A549 (cell line): ENCODE measurements at regions not wholly inside any gene's neighbourhood (a gene's known extent, or its start where the extent isn't known, plus 50 kb on each side); places are given as distances from the start of the nearest gene placed in this dataset.

Experiments used
- BHLHE40 ChIP-seq: IDR thresholded peaks from 2 replicates; pipeline ENCODE4 v1.6.1; 2012; ENCODE audit warnings: low read depth, low read length, inconsistent platforms
- SMC3 ChIP-seq: fragments of >200 bp; sonication (Bioruptor Twin); formaldehyde crosslinking; IDR thresholded peaks from 3 replicates; pipeline ENCODE4 v1.6.1; 2018; ENCODE audit warnings: inconsistent platforms
- TF ChIP-seq, protein P1 (sequence below): fragments of 450-650 bp; IDR thresholded peaks from 2 replicates; pipeline ENCODE4 v1.6.1; 2014; ENCODE audit warnings: antibody characterized with exemption
- TF ChIP-seq, protein P2 (sequence below): IDR thresholded peaks from 2 replicates; pipeline ENCODE4 v1.6.1; 2012
- TF ChIP-seq, protein P3 (sequence below): fragments of >200 bp; sonication (Bioruptor Twin); formaldehyde crosslinking; IDR thresholded peaks from 3 replicates; pipeline ENCODE4 v1.5.1; 2016

DNA sequence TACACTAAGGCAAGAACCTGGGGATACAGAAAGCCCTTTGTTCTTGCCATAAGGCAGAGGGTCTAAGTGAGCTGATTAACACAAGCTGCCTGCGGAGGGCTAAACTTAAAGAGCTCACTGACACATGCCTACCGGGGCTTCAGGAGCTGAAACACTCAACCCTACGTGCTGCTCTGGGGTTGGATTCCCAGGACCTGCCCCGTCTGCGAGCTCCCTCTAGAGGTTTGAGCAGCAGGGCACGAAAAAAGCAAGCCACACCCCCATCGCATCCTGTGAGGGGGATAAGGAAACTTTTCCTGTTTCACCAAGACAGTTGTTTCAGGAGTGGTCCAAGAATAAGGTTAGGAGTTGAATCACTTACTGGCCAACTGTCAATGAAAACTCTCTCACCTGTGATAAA is 562.1 kb downstream of the TMX3 start:
- TF ChIP-seq, protein P1, sequence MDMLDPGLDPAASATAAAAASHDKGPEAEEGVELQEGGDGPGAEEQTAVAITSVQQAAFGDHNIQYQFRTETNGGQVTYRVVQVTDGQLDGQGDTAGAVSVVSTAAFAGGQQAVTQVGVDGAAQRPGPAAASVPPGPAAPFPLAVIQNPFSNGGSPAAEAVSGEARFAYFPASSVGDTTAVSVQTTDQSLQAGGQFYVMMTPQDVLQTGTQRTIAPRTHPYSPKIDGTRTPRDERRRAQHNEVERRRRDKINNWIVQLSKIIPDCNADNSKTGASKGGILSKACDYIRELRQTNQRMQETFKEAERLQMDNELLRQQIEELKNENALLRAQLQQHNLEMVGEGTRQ, result no peak
- TF ChIP-seq, protein P2, sequence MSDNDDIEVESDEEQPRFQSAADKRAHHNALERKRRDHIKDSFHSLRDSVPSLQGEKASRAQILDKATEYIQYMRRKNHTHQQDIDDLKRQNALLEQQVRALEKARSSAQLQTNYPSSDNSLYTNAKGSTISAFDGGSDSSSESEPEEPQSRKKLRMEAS, result no peak
- TF ChIP-seq SMC3 (no peak), BHLHE40 (no peak)
- TF ChIP-seq, protein P3, sequence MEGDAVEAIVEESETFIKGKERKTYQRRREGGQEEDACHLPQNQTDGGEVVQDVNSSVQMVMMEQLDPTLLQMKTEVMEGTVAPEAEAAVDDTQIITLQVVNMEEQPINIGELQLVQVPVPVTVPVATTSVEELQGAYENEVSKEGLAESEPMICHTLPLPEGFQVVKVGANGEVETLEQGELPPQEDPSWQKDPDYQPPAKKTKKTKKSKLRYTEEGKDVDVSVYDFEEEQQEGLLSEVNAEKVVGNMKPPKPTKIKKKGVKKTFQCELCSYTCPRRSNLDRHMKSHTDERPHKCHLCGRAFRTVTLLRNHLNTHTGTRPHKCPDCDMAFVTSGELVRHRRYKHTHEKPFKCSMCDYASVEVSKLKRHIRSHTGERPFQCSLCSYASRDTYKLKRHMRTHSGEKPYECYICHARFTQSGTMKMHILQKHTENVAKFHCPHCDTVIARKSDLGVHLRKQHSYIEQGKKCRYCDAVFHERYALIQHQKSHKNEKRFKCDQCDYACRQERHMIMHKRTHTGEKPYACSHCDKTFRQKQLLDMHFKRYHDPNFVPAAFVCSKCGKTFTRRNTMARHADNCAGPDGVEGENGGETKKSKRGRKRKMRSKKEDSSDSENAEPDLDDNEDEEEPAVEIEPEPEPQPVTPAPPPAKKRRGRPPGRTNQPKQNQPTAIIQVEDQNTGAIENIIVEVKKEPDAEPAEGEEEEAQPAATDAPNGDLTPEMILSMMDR, result no peak
